ENCODE measurements at regions not wholly inside any gene's neighbourhood (a gene's known extent, or its start where the extent isn't known, plus 50 kb on each side); places are given as distances from the start of the nearest gene placed in this dataset.

DNA sequence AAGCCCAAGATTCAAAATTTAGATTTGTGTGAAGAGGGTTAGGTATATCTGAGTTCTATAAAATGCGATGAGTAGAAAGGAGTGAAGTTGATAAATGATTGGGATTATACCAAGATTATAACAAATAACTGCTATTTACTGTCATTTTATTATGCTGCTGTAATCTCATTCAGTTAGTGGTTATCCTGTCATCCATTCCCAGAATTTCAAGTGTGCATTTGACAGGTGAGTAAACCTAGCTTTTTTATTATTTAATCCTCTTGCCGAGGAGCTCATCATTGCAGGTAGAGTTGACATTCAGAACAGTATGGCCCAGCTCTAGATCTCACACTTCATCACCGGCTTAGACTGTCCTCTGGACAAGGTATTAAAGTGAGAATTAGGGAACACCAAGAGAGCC lies 1146.2 kb downstream of the CDH11 start:
- TF ChIP-seq, protein P1, sequence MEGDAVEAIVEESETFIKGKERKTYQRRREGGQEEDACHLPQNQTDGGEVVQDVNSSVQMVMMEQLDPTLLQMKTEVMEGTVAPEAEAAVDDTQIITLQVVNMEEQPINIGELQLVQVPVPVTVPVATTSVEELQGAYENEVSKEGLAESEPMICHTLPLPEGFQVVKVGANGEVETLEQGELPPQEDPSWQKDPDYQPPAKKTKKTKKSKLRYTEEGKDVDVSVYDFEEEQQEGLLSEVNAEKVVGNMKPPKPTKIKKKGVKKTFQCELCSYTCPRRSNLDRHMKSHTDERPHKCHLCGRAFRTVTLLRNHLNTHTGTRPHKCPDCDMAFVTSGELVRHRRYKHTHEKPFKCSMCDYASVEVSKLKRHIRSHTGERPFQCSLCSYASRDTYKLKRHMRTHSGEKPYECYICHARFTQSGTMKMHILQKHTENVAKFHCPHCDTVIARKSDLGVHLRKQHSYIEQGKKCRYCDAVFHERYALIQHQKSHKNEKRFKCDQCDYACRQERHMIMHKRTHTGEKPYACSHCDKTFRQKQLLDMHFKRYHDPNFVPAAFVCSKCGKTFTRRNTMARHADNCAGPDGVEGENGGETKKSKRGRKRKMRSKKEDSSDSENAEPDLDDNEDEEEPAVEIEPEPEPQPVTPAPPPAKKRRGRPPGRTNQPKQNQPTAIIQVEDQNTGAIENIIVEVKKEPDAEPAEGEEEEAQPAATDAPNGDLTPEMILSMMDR (IDR thresholded peaks at IDR 0.05) = no peak
- no peak for TF ChIP-seq POLR2A (IDR thresholded peaks at IDR 0.05)
- no peaks in the 10 kb centered on the region for H3K9me3 ChIP-seq
- no peak overlapping the region for H3K4me3 ChIP-seq (replicated peaks in 1 of 3)
- 96% methylated on average over 3 of the region's 3 CpGs for WGBS, 2 donors
- H3K27ac ChIP-seq = no peak overlapping the region
- intact Hi-C loops (cut with DNase I) = no loop called here
- no peaks in the 10 kb centered on the region for H3K4me1 ChIP-seq
- H3K36me3 ChIP-seq = no peaks in the 10 kb centered on the region
- no peaks in the 10 kb centered on the region for H3K27me3 ChIP-seq
- DNase-seq = no peak

DNA sequence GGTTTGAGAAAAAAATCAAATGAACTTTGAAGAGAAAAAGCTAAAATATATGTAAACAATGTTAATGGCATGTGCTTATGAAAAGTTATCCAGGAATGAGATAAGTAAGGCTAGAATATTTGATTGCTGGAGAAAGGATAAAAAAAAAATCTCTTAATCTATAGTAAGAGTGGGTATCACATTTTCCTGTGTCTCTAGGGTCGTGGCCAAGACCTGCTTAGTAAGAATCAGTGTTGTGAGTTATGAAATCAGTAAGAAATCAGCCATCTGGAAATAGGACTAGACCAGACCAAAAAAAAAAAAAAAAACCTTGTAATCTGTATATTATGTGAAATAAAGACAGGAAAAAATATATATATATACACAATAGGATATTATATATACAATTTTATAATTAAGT lies 1153.9 kb downstream of the CDH11 start:
- TF ChIP-seq, protein P1 (IDR thresholded peaks at IDR 0.05) = no peak
- no peak for TF ChIP-seq POLR2A (IDR thresholded peaks at IDR 0.05)
- intact Hi-C loops (cut with DNase I) = no loop called here
- Histone ChIP-seq H3K27me3 (no peaks in the 10 kb centered on the region), H3K36me3 (no peaks in the 10 kb centered on the region), H3K4me3 (replicated peaks in 1 of 3) (no peak overlapping the region), H3K9me3 (no peaks in the 10 kb centered on the region), H3K4me1 (peaks cover 0 to 7% of the 10 kb centered on the region in 2 donors), H3K27ac (no peak overlapping the region)
- 29 to 46% methylated on average over 1 of the region's 1 CpG for WGBS, 2 donors
- no peak for DNase-seq

DNA sequence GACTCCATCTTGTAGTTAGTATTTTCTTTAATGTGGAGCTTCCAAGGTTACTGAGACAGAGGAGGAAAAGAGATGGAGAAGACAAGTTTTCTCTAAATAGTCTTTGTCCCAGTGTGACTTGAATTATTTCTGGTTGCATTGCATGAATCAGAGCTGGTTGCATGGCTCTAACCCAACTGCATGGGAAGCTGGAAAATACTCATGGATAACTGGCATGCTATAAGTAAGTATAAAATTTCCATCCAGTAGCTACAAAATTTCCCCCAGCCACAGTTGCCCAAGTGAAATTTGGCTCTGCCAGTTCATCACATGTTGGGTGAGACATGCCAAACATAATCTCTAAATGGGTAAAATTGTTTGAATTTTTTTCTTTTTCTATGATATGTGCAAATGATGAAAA lies 1161.5 kb downstream of the CDH11 start:
- intact Hi-C loops (cut with DNase I) = no loop called here
- no peaks in the 10 kb centered on the region for H3K4me1 ChIP-seq
- H3K27me3 ChIP-seq = no peaks in the 10 kb centered on the region
- H3K9me3 ChIP-seq = no peaks in the 10 kb centered on the region
- no peaks in the 10 kb centered on the region for H3K36me3 ChIP-seq
- no peak overlapping the region for H3K4me3 ChIP-seq (replicated peaks in 1 of 3)
- DNase-seq = no peak
- TF ChIP-seq POLR2A (IDR thresholded peaks at IDR 0.05) = no peak
- TF ChIP-seq, protein P1 (IDR thresholded peaks at IDR 0.05) = no peak
- H3K27ac ChIP-seq = no peak overlapping the region

DNA sequence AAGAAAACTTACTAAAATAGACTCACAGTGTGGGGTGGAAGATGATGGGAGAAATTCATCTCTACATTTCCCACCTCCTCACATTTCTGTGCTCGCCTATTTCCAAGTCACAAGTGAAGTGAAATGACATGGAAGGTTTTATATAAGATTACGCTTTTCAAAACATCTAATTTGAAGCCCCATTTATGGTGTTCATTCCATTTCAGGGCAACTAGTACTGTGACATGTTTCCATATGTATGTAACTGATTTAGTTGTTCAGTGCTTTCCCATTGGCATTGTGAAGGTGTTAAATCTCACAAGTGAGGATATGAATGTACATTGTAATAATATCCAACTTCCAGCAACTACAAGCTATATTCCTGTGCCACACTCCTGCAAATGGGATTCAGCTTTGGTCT lies 1174.8 kb downstream of the CDH11 start:
- TF ChIP-seq POLR2A (IDR thresholded peaks at IDR 0.05) = no peak
- TF ChIP-seq, protein P1 (IDR thresholded peaks at IDR 0.05) = no peak
- 92 to 97% methylated on average over 2 of the region's 2 CpGs for WGBS, 2 donors
- no peak for DNase-seq
- H3K36me3 ChIP-seq = no peaks in the 10 kb centered on the region
- H3K9me3 ChIP-seq = no peaks in the 10 kb centered on the region
- intact Hi-C loops (cut with DNase I) = no loop called here
- no peak overlapping the region for H3K4me3 ChIP-seq (replicated peaks in 1 of 3)
- H3K27me3 ChIP-seq = no peaks in the 10 kb centered on the region
- no peaks in the 10 kb centered on the region for H3K4me1 ChIP-seq
- no peak overlapping the region for H3K27ac ChIP-seq

DNA sequence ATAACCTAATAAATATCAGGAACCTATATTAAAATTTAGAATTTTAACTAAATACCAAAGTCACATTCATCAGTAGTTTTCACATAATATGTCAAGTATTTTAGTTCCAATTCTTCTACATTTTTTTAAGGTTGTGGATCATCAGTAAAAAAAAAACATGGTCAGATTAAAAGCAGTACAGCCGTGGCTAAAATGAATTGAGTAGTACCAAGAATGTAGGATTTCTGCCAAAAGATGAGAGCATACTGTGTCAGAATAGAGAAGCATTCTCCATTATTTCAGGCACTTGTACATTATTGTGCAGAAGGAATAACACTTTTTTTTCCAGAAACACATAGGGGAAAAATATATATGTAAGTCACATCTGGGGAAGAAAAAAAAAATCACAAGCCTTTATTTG lies 1176.1 kb downstream of the CDH11 start:
- TF ChIP-seq POLR2A (IDR thresholded peaks at IDR 0.05) = no peak
- TF ChIP-seq, protein P1 (IDR thresholded peaks at IDR 0.05) = no peak
- 17 to 23% methylated on average over 1 of the region's 1 CpG for WGBS, 2 donors
- H3K36me3 ChIP-seq = no peaks in the 10 kb centered on the region
- intact Hi-C loops (cut with DNase I) = no loop called here
- no peaks in the 10 kb centered on the region for H3K9me3 ChIP-seq
- H3K27me3 ChIP-seq = no peaks in the 10 kb centered on the region
- no peak overlapping the region for H3K27ac ChIP-seq
- no peaks in the 10 kb centered on the region for H3K4me1 ChIP-seq
- H3K4me3 ChIP-seq (replicated peaks in 1 of 3) = no peak overlapping the region
- DNase-seq = no peak

Data from thyroid gland (tissue), 4 donors.